IPS-15b (cell line): ENCODE measurements at regions not wholly inside any gene's neighbourhood (a gene's known extent, or its start where the extent isn't known, plus 50 kb on each side); places are given as distances from the start of the nearest gene placed in this dataset.

Experiments
- H3K27me3 ChIP-seq: one replicate; pipeline ENCODE4 v1.6.1; 2013; ENCODE audit warnings: low read length; ENCODE audit not compliant: control insufficient read depth, insufficient read depth
- H3K36me3 ChIP-seq: one replicate; pipeline ENCODE4 v1.6.1; 2013; ENCODE audit warnings: low read length; ENCODE audit not compliant: control insufficient read depth, insufficient read depth
- H3K4me1 ChIP-seq: one replicate; pipeline ENCODE4 v1.6.1; 2013; ENCODE audit warnings: mild to moderate bottlenecking, low read length; ENCODE audit not compliant: control insufficient read depth, insufficient read depth
- H3K4me3 ChIP-seq: one replicate; pipeline ENCODE4 v1.5.1; 2013; ENCODE audit warnings: low read depth, low read length
- H3K9ac ChIP-seq: one replicate; pipeline ENCODE4 v1.6.1; 2013; ENCODE audit warnings: low read depth, mild to moderate bottlenecking, low read length
- H3K9me3 ChIP-seq: one replicate; pipeline ENCODE4 v1.6.1; 2013; ENCODE audit warnings: mild to moderate bottlenecking, low read length; ENCODE audit not compliant: control insufficient read depth, insufficient read depth

- H3K9ac ChIP-seq: no peak overlapping the region
- H3K36me3 ChIP-seq: no peaks in the 10 kb centered on the region
- no peaks in the 10 kb centered on the region for H3K9me3 ChIP-seq
- no peaks in the 10 kb centered on the region for H3K27me3 ChIP-seq
- no peaks in the 10 kb centered on the region for H3K4me1 ChIP-seq
- no peak overlapping the region for H3K4me3 ChIP-seq
These were observed 796.3 kb upstream of the SLC10A2 start for GRCh38 chr13:103862525-103862924.

- Histone ChIP-seq H3K36me3 (no peaks in the 10 kb centered on the region), H3K9ac (no peak overlapping the region), H3K27me3 (no peaks in the 10 kb centered on the region), H3K9me3 (no peaks in the 10 kb centered on the region), H3K4me1 (no peaks in the 10 kb centered on the region), H3K4me3 (no peak overlapping the region)
These were observed 793.7 kb upstream of the SLC10A2 start for GRCh38 chr13:103859952-103860351.

- Histone ChIP-seq H3K9ac (no peak overlapping the region), H3K4me1 (no peaks in the 10 kb centered on the region), H3K9me3 (no peaks in the 10 kb centered on the region), H3K27me3 (no peaks in the 10 kb centered on the region), H3K4me3 (no peak overlapping the region), H3K36me3 (no peaks in the 10 kb centered on the region)
These were observed 785.8 kb upstream of the SLC10A2 start for GRCh38 chr13:103852036-103852435.

- no peak overlapping the region for H3K9ac ChIP-seq
- no peaks in the 10 kb centered on the region for H3K4me1 ChIP-seq
- no peaks in the 10 kb centered on the region for H3K27me3 ChIP-seq
- H3K9me3 ChIP-seq: no peaks in the 10 kb centered on the region
- H3K36me3 ChIP-seq: no peaks in the 10 kb centered on the region
- H3K4me3 ChIP-seq: no peak overlapping the region
These were observed 778.3 kb upstream of the SLC10A2 start for GRCh38 chr13:103844471-103844870.

GRCh38 chr13:103839460-103839859, 773.2 kb upstream of the SLC10A2 start:
- no peaks in the 10 kb centered on the region for H3K4me1 ChIP-seq
- no peak overlapping the region for H3K4me3 ChIP-seq
- H3K36me3 ChIP-seq: no peaks in the 10 kb centered on the region
- no peaks in the 10 kb centered on the region for H3K9me3 ChIP-seq
- H3K9ac ChIP-seq: no peak overlapping the region
- H3K27me3 ChIP-seq: no peaks in the 10 kb centered on the region

- H3K4me3 ChIP-seq: no peak overlapping the region
- H3K36me3 ChIP-seq: no peaks in the 10 kb centered on the region
- no peaks in the 10 kb centered on the region for H3K9me3 ChIP-seq
- no peaks in the 10 kb centered on the region for H3K27me3 ChIP-seq
- H3K9ac ChIP-seq: no peak overlapping the region
- H3K4me1 ChIP-seq: no peaks in the 10 kb centered on the region
These were observed 768.8 kb upstream of the SLC10A2 start for GRCh38 chr13:103835052-103835451.

GRCh38 chr13:103833294-103833852, 767.2 kb upstream of the SLC10A2 start:
- H3K4me1 ChIP-seq: no peaks in the 10 kb centered on the region
- no peaks in the 10 kb centered on the region for H3K36me3 ChIP-seq
- H3K4me3 ChIP-seq: no peak overlapping the region
- H3K9ac ChIP-seq: no peak overlapping the region
- H3K9me3 ChIP-seq: no peaks in the 10 kb centered on the region
- H3K27me3 ChIP-seq: no peaks in the 10 kb centered on the region

- no peaks in the 10 kb centered on the region for H3K36me3 ChIP-seq
- no peak overlapping the region for H3K4me3 ChIP-seq
- H3K4me1 ChIP-seq: no peaks in the 10 kb centered on the region
- no peaks in the 10 kb centered on the region for H3K9me3 ChIP-seq
- H3K27me3 ChIP-seq: no peaks in the 10 kb centered on the region
- H3K9ac ChIP-seq: no peak overlapping the region
These were observed 749.4 kb upstream of the SLC10A2 start for GRCh38 chr13:103815619-103816018.

GRCh38 chr13:103812971-103813370, 746.8 kb upstream of the SLC10A2 start:
- no peaks in the 10 kb centered on the region for H3K36me3 ChIP-seq
- no peaks in the 10 kb centered on the region for H3K9me3 ChIP-seq
- no peaks in the 10 kb centered on the region for H3K4me1 ChIP-seq
- H3K9ac ChIP-seq: no peak overlapping the region
- H3K4me3 ChIP-seq: no peak overlapping the region
- no peaks in the 10 kb centered on the region for H3K27me3 ChIP-seq

- H3K9me3 ChIP-seq: no peaks in the 10 kb centered on the region
- H3K4me1 ChIP-seq: no peaks in the 10 kb centered on the region
- no peak overlapping the region for H3K9ac ChIP-seq
- H3K36me3 ChIP-seq: no peaks in the 10 kb centered on the region
- H3K4me3 ChIP-seq: no peak overlapping the region
- H3K27me3 ChIP-seq: no peaks in the 10 kb centered on the region
These were observed 746.3 kb upstream of the SLC10A2 start for GRCh38 chr13:103812558-103812957.

- Histone ChIP-seq H3K27me3 (no peaks in the 10 kb centered on the region), H3K4me1 (no peaks in the 10 kb centered on the region), H3K9ac (no peak overlapping the region), H3K36me3 (no peaks in the 10 kb centered on the region), H3K4me3 (no peak overlapping the region), H3K9me3 (no peaks in the 10 kb centered on the region)
These were observed 743.8 kb upstream of the SLC10A2 start for GRCh38 chr13:103810026-103810425.

GRCh38 chr13:103805771-103806170, 739.6 kb upstream of the SLC10A2 start:
- Histone ChIP-seq H3K9ac (no peak overlapping the region), H3K4me3 (no peak overlapping the region), H3K4me1 (no peaks in the 10 kb centered on the region)

More at GRCh38 chr13:103805771-103806170, 739.6 kb upstream of the SLC10A2 start:
- no peaks in the 10 kb centered on the region for H3K27me3 ChIP-seq
- H3K36me3 ChIP-seq: no peaks in the 10 kb centered on the region
- H3K9me3 ChIP-seq: no peaks in the 10 kb centered on the region
